PC-3 (cell line): ENCODE measurements at regions not wholly inside any gene's neighbourhood (a gene's known extent, or its start where the extent isn't known, plus 50 kb on each side); places are given as distances from the start of the nearest gene placed in this dataset.

Experiments used
- CTCF ChIP-seq: fragments of 300-600 bp; sonication (generic); conservative IDR thresholded peaks from 2 replicates; pipeline ENCODE4 v1.5.1; 2017; ENCODE audit warnings: antibody characterized with exemption, low read depth, mild to moderate bottlenecking, low read length
- EZH2 ChIP-seq: fragments of 300-600 bp; sonication (generic); IDR thresholded peaks from one replicate; pipeline ENCODE4 v1.6.1; 2017; ENCODE audit warnings: antibody characterized with exemption, mild to moderate bottlenecking, low read length; ENCODE audit not compliant: unreplicated experiment
- EZH2phosphoT487 ChIP-seq: fragments of 300-600 bp; sonication (generic); IDR thresholded peaks from 2 replicates; pipeline ENCODE4 v1.6.1; 2018; ENCODE audit warnings: mild to moderate bottlenecking, antibody characterized with exemption, low read length, borderline replicate concordance

- TF ChIP-seq CTCF (no peak), EZH2 (no peak), EZH2phosphoT487 (no peak)
These were observed 505.5 kb upstream of the COX7C start for GRCh38 chr5:86112249-86112648.
